OCI-LY3 (cell line): ENCODE measurements at regions not wholly inside any gene's neighbourhood (a gene's known extent, or its start where the extent isn't known, plus 50 kb on each side); places are given as distances from the start of the nearest gene placed in this dataset.

ENCODE experiments used
- EZH2phosphoT487 ChIP-seq: fragments of 200-600 bp; shearing (Covaris generic); IDR thresholded peaks from 2 replicates; pipeline ENCODE4 v1.6.1; 2018; ENCODE audit warnings: antibody characterized with exemption, mixed run types, low read depth
- TF ChIP-seq, protein P1 (sequence below): fragments of 200-600, 300-600 bp; sonication (generic); IDR thresholded peaks from 2 replicates; pipeline ENCODE4 v1.5.1; 2014; ENCODE audit warnings: antibody characterized with exemption, low read length, low read depth

DNA sequence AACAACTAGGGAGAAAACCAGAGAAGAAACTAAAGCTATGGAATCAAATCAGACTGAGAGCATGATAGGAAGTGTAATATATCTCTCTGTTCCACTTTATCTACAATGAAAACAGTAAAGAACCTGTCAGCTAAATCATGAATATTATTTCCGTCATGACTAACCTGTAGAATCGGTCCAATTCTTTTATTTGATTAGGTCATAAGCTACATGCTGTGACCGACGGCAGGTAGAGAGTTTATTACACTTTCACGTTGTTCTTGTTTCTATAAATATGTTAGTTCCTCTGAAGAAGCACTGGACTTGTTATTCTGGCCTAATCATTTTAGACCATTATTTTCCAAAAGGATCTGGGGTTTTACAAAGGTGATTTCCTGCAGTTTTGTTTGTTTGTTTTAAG, 91.1 kb downstream of the DMRTA1 start:
- TF ChIP-seq, protein P1, sequence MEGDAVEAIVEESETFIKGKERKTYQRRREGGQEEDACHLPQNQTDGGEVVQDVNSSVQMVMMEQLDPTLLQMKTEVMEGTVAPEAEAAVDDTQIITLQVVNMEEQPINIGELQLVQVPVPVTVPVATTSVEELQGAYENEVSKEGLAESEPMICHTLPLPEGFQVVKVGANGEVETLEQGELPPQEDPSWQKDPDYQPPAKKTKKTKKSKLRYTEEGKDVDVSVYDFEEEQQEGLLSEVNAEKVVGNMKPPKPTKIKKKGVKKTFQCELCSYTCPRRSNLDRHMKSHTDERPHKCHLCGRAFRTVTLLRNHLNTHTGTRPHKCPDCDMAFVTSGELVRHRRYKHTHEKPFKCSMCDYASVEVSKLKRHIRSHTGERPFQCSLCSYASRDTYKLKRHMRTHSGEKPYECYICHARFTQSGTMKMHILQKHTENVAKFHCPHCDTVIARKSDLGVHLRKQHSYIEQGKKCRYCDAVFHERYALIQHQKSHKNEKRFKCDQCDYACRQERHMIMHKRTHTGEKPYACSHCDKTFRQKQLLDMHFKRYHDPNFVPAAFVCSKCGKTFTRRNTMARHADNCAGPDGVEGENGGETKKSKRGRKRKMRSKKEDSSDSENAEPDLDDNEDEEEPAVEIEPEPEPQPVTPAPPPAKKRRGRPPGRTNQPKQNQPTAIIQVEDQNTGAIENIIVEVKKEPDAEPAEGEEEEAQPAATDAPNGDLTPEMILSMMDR, result no peak
- TF ChIP-seq EZH2phosphoT487, result no peak
